ENCODE measurements at regions not wholly inside any gene's neighbourhood (a gene's known extent, or its start where the extent isn't known, plus 50 kb on each side); places are given as distances from the start of the nearest gene placed in this dataset.

GRCh38 chr11:37506531-37506930, 908.5 kb upstream of the RAG2 start:
- no peak for TF ChIP-seq POLR2A (IDR thresholded peaks at IDR 0.05; ENCODE audit: borderline replicate concordance, extremely low read depth, insufficient read depth, insufficient read length)
- TF ChIP-seq CTCF (IDR thresholded peaks at IDR 0.05 in 2 of 3, conservative IDR thresholded peaks at IDR 0.05 in 1 of 3; ENCODE audit: borderline replicate concordance in 1 of 3, insufficient read depth in 1 of 3, low read depth in 2 of 3, low read length in 2 of 3): no peak
- TF ChIP-seq EZH2phosphoT487 (IDR thresholded peaks at IDR 0.05; ENCODE audit: borderline replicate concordance): no peak
- no peak for TF ChIP-seq ZNF274 (IDR thresholded peaks at IDR 0.05; ENCODE audit: low read depth, low read length)
